HCT116 (cell line): ENCODE measurements at regions not wholly inside any gene's neighbourhood (a gene's known extent, or its start where the extent isn't known, plus 50 kb on each side); places are given as distances from the start of the nearest gene placed in this dataset.

Experiments
- EGR1 ChIP-seq: IDR thresholded peaks from 2 replicates; pipeline ENCODE4 v1.6.1; 2012; ENCODE audit warnings: low read depth
- EZH2 ChIP-seq: fragments of 200-600 bp; sonication (generic); IDR thresholded peaks from 2 replicates; pipeline ENCODE4 v1.6.1; 2017; ENCODE audit warnings: antibody characterized with exemption, mixed run types
- POLR2AphosphoS5 ChIP-seq: IDR thresholded peaks from 2 replicates; pipeline ENCODE4 v1.6.1; 2011; ENCODE audit warnings: mild to moderate bottlenecking, low read depth, low read length, moderate library complexity
- SIN3A ChIP-seq: IDR thresholded peaks from 2 replicates; pipeline ENCODE4 v1.6.1; 2012; ENCODE audit warnings: low read depth
- YY1 ChIP-seq: IDR thresholded peaks from 2 replicates; pipeline ENCODE4 v1.6.1; 2011; ENCODE audit warnings: low read length, low read depth, moderate library complexity, mild to moderate bottlenecking; ENCODE audit not compliant: insufficient replicate concordance; ENCODE audit errors: extremely low read depth
- TF ChIP-seq, protein P1 (sequence below), 3 experiments: fragments of 200-600 bp in 1 of 3; sonication (generic) in 1 of 3; IDR thresholded peaks in 2 of 3; conservative IDR thresholded peaks in 1 of 3; 2 replicates each; pipeline ENCODE4 v1.5.1; 2012 to 2017; ENCODE audit warnings: low read depth in 2 of 3, low read length in 2 of 3, antibody characterized with exemption in 1 of 3, borderline replicate concordance in 1 of 3, control low read depth in 1 of 3, mild to moderate bottlenecking in 1 of 3, mixed read lengths in 1 of 3, mixed run types in 1 of 3, moderate library complexity in 1 of 3; ENCODE audit not compliant: insufficient read depth in 1 of 3
- TF ChIP-seq, protein P2 (sequence below): IDR thresholded peaks from 2 replicates; pipeline ENCODE4 v1.6.1; 2012

DNA sequence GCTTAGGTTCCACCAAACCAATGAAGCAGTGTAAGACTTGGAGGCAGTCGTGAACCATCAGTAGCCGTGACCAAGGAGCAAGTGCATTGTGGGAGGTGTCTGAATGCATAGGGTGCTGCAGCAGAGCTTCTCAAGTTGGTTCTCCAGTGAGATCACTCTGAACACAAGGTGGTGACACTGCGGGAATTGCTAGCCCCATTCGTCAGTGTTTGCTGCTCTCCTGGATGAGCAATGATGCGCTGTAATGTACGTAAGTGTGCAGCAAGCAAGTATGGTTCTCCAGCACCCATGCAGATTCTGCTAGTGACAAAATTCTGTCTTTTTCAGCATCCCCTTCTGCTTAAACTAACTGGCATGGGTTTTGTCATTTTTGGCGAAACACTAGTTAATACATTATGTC is 97.6 kb upstream of the HTR2A start:
- TF ChIP-seq SIN3A (no peak), EZH2 (no peak), EGR1 (no peak), POLR2AphosphoS5 (no peak), YY1 (no peak)
- TF ChIP-seq, protein P1, sequence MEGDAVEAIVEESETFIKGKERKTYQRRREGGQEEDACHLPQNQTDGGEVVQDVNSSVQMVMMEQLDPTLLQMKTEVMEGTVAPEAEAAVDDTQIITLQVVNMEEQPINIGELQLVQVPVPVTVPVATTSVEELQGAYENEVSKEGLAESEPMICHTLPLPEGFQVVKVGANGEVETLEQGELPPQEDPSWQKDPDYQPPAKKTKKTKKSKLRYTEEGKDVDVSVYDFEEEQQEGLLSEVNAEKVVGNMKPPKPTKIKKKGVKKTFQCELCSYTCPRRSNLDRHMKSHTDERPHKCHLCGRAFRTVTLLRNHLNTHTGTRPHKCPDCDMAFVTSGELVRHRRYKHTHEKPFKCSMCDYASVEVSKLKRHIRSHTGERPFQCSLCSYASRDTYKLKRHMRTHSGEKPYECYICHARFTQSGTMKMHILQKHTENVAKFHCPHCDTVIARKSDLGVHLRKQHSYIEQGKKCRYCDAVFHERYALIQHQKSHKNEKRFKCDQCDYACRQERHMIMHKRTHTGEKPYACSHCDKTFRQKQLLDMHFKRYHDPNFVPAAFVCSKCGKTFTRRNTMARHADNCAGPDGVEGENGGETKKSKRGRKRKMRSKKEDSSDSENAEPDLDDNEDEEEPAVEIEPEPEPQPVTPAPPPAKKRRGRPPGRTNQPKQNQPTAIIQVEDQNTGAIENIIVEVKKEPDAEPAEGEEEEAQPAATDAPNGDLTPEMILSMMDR (IDR thresholded peaks at IDR 0.05 in 2 of 3, conservative IDR thresholded peaks at IDR 0.05 in 1 of 3; ENCODE audit: borderline replicate concordance in 1 of 3, insufficient read depth in 1 of 3, low read depth in 2 of 3, low read length in 2 of 3) = no peak
- TF ChIP-seq, protein P2, sequence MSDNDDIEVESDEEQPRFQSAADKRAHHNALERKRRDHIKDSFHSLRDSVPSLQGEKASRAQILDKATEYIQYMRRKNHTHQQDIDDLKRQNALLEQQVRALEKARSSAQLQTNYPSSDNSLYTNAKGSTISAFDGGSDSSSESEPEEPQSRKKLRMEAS = no peak
